ENCODE measurements at regions not wholly inside any gene's neighbourhood (a gene's known extent, or its start where the extent isn't known, plus 50 kb on each side); places are given as distances from the start of the nearest gene placed in this dataset.

GRCh38 chr13:67303661-67304333 is 73.7 kb upstream of the PCDH9 start:
- TF ChIP-seq CTCF (IDR thresholded peaks at IDR 0.05) = no peak
- TF ChIP-seq EZH2 (IDR thresholded peaks at IDR 0.05) = no peak

All from neural progenitor cell (in vitro differentiated cells).